MG63 (cell line): ENCODE measurements at regions not wholly inside any gene's neighbourhood (a gene's known extent, or its start where the extent isn't known, plus 50 kb on each side); places are given as distances from the start of the nearest gene placed in this dataset.

Source experiments
- DNase-seq: peaks from one replicate; pipeline ENCODE4 v3.0.0-alpha.2; 2020
- H3K27me3 ChIP-seq: fragments of 250-450 bp; sonication (Bioruptor Pico); 2 replicates; pipeline ENCODE4 v1.5.1; 2020; ENCODE audit warnings: mild to moderate bottlenecking, moderate library complexity
- H3K36me3 ChIP-seq: fragments of 250-450 bp; sonication (Bioruptor Pico); 2 replicates; pipeline ENCODE4 v1.5.1; 2020; ENCODE audit warnings: mild to moderate bottlenecking, moderate library complexity
- H3K4me3 ChIP-seq: fragments of 250-450 bp; sonication (Bioruptor Pico); 2 replicates; pipeline ENCODE4 v1.5.1; 2020; ENCODE audit warnings: mild to moderate bottlenecking, moderate library complexity
- H3K9me3 ChIP-seq: fragments of 250-450 bp; sonication (Bioruptor Pico); 2 replicates; pipeline ENCODE4 v1.5.1; 2020; ENCODE audit warnings: mild to moderate bottlenecking, moderate library complexity

DNA sequence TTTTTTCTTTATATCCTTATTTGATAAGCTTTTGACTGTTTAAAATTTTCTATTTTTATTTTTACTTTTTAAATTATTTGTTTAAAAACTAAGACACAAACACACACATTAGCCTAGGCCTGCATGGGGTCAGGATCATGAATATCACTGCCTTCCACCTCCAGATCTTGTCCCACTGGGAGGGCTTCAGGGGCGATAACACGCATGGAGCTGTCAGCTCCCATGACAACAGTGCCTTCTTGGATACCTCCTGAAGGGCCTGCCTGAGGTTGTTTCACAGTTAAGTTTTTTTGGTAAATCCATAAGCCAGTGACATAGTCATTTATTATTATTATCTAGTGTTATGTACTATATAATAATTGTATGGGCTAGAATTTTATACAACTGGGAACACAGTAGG, 85.4 kb upstream of the FAT1 start:
- H3K4me3 ChIP-seq: no peak overlapping the region
- H3K27me3 ChIP-seq: no peaks in the 10 kb centered on the region
- H3K36me3 ChIP-seq: no peaks in the 10 kb centered on the region
- H3K9me3 ChIP-seq: no peaks in the 10 kb centered on the region
- no peak for DNase-seq

DNA sequence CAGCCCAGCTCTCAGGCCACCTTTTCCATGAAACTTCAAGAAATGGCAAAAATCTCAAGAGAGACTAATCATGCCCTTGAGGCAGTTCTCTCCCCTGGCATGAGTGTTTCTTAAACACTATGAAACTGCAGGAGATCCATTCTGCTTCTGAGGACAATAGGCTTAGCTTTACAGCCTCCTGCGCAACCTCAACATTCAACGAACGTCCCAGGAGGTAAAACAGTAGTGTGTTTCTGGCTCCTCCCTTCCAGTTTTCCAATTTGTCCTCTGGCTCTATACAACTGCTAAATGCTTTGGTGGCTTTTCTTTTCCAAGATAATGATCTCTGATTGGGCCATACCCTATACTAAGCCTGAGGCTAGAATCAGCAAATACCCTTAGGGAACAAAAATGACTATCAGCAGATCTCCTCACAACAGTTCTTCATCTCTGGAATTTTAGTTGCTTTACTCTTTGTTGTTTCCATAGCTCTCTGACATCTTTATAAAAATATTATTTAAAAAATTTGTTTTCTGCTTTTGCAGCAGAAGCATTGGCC, 87.0 kb upstream of the FAT1 start:
- Histone ChIP-seq H3K9me3 (no peaks in the 10 kb centered on the region), H3K36me3 (no peaks in the 10 kb centered on the region), H3K4me3 (no peak overlapping the region), H3K27me3 (no peaks in the 10 kb centered on the region)
- no peak for DNase-seq

DNA sequence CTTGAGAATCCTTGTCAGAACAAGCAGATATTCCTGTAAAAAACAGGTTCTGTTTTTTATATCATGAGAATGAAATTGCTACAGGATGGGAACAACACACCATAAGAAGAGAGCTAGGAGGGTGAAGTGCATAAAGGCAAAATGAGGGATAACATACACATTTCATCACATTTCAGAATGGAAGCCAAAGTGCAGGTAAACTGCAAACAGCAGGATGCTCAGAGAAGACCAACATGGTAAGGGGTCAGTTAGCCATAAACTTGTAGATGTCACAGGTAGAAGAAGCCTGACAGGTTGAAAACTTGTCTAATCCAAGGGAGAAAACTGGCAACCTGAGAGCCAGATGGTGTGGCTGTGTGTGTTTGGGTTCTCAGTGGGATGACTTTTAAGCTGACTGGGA, 88.9 kb upstream of the FAT1 start:
- Histone ChIP-seq H3K4me3 (no peak overlapping the region), H3K27me3 (no peaks in the 10 kb centered on the region), H3K36me3 (no peaks in the 10 kb centered on the region), H3K9me3 (no peaks in the 10 kb centered on the region)
- DNase-seq: no peak

- H3K27me3 ChIP-seq: no peaks in the 10 kb centered on the region
- no peaks in the 10 kb centered on the region for H3K9me3 ChIP-seq
- no peak overlapping the region for H3K4me3 ChIP-seq
- H3K36me3 ChIP-seq: no peaks in the 10 kb centered on the region
- no peak for DNase-seq
Measured at GRCh38 chr4:186813377-186814068, 89.9 kb upstream of the FAT1 start.

DNA sequence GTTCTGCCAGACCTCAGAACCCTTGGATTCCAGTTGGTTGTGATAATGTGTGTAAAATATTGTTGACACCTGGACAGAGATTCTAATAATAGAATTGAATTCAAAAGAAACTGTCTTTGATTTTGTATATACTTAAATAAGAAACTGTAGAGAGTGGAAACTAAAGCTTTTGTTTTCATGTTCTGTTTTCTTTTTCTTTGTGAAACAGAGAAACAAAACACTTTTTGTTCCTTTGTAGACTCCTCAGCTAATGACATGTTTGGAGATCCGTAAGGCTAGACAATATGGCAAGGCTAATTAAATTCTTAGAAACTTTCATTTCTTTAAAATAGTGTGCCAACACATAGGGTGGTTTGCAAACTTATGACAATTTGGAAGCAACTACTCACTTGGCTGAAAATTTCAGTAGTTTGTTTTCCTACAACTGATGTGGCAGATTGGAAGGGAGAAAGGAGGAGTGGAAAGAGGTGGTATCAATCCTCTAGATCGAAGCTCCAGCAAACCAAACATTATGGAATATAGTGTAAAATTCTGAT, 90.9 kb upstream of the FAT1 start:
- H3K27me3 ChIP-seq: no peaks in the 10 kb centered on the region
- DNase-seq: no peak

DNA sequence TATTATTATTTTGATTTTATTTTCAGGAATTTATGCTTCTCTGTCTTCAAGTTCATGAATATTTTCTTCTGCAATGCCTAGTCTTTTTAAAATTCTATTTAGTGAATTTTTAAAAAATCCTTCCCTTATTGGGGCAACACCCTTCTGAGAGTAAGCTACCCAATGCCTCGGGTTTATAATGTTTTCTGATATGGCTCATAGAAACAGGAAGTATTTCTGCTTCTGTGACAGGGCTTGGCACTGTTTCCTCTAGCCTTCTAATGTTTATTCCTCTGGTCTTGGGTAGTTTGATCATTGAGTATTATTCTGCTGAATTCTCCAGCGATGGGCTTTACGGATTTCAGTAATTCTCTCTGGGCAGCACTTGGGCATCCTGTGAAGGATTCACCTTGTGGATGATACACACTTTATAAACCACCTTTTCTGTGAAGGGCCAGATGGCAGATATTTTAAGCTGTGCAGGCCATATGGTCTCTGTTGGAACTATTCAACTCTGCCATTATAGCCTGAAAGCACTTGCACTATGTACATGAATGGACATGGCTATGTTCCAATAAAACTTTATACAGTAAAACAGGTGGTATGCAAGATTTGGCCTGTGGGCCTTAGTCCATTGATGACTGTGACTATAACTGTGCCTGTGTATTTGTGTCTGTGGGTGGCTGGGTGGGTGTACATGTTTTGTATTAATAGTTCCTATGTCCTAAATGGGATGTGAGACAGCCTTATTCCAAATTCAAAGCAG, 95.9 kb upstream of the FAT1 start:
- no peak for DNase-seq
- H3K9me3 ChIP-seq: no peaks in the 10 kb centered on the region
- no peak overlapping the region for H3K4me3 ChIP-seq
- no peaks in the 10 kb centered on the region for H3K27me3 ChIP-seq
- no peaks in the 10 kb centered on the region for H3K36me3 ChIP-seq

More for the DNA sequence above, 90.9 kb upstream of the FAT1 start:
- H3K4me3 ChIP-seq: no peak overlapping the region
- H3K36me3 ChIP-seq: no peaks in the 10 kb centered on the region
- no peaks in the 10 kb centered on the region for H3K9me3 ChIP-seq

GRCh38 chr4:186820391-186820891, 96.8 kb upstream of the FAT1 start:
- no peaks in the 10 kb centered on the region for H3K9me3 ChIP-seq
- H3K27me3 ChIP-seq: no peaks in the 10 kb centered on the region
- DNase-seq: peak; percentile 39
- no peaks in the 10 kb centered on the region for H3K36me3 ChIP-seq
- H3K4me3 ChIP-seq: no peak overlapping the region

- H3K36me3 ChIP-seq: no peaks in the 10 kb centered on the region
- no peak for DNase-seq
- H3K27me3 ChIP-seq: no peaks in the 10 kb centered on the region
- no peaks in the 10 kb centered on the region for H3K9me3 ChIP-seq
- H3K4me3 ChIP-seq: no peak overlapping the region
Measured at GRCh38 chr4:186823989-186824388, 100.3 kb upstream of the FAT1 start.

- H3K27me3 ChIP-seq: no peaks in the 10 kb centered on the region
- no peaks in the 10 kb centered on the region for H3K9me3 ChIP-seq
- no peaks in the 10 kb centered on the region for H3K36me3 ChIP-seq
- H3K4me3 ChIP-seq: no peak overlapping the region
- no peak for DNase-seq
Measured at GRCh38 chr4:186825069-186825468, 101.4 kb upstream of the FAT1 start.

- H3K27me3 ChIP-seq: no peaks in the 10 kb centered on the region
- DNase-seq: no peak
Measured at GRCh38 chr4:186826006-186826405, 102.3 kb upstream of the FAT1 start.

DNA sequence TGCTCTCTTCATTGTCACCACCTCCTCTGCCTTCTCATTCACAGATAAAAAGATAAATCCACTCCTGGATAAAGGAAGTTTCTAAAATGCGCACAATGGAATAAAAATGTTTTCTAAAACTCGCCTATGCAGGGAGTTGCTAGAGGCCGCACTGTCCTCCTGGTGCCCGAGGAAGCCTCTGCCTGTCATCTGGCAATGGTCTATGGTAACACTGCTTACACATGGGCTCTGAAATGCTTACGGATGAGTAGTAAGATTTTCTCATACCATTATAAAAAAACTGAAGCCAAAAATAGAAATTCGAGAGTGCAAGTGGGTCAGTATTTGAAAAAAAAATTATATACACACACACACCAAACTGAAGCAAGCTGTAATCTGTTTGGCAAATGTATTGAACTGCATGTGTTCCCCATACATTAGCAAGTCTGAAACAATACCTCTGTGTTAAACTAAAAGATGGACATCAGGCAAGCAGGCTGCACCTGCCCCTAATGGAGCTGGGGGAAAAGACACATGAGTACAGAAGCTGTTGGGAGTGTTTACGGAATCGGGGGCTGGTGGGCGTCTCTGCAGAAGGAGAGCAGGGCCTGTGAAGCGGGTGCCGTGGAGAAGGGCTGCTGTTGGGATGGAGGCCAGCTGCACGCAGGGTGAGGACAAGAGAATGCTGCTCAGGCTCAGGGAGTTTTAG, 103.3 kb upstream of the FAT1 start:
- H3K9me3 ChIP-seq: no peaks in the 10 kb centered on the region
- no peaks in the 10 kb centered on the region for H3K27me3 ChIP-seq
- DNase-seq: no peak
- H3K4me3 ChIP-seq: no peak overlapping the region
- no peaks in the 10 kb centered on the region for H3K36me3 ChIP-seq

More at GRCh38 chr4:186826006-186826405, 102.3 kb upstream of the FAT1 start:
- H3K4me3 ChIP-seq: no peak overlapping the region
- H3K36me3 ChIP-seq: no peaks in the 10 kb centered on the region
- no peaks in the 10 kb centered on the region for H3K9me3 ChIP-seq

GRCh38 chr4:186827534-186827897, 103.9 kb upstream of the FAT1 start:
- no peaks in the 10 kb centered on the region for H3K36me3 ChIP-seq
- H3K27me3 ChIP-seq: no peaks in the 10 kb centered on the region
- no peak for DNase-seq
- no peaks in the 10 kb centered on the region for H3K9me3 ChIP-seq
- no peak overlapping the region for H3K4me3 ChIP-seq

DNA sequence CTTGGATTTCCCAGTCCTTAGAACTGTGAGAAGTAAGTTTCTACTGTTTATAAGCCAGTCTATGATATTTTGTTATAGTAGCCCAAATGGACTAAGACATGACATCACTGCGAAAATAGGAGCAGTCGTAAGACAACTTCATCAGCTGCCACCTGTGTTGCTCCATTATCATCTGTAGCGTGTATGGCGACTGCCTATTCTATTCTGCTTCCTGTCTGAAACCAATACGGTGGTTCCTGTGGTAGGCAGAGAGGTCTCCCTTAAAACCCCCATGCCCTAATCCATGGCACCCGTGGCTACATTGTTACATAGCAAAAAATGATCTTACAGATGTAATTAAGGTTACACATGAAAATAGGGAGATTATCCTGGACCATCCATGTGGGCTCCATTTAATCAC, 105.4 kb upstream of the FAT1 start:
- Histone ChIP-seq H3K27me3 (no peaks in the 10 kb centered on the region), H3K4me3 (no peak overlapping the region), H3K36me3 (no peaks in the 10 kb centered on the region), H3K9me3 (no peaks in the 10 kb centered on the region)
- no peak for DNase-seq

- no peak for DNase-seq
- H3K4me3 ChIP-seq: no peak overlapping the region
- no peaks in the 10 kb centered on the region for H3K9me3 ChIP-seq
Measured at GRCh38 chr4:186829740-186830449, 106.2 kb upstream of the FAT1 start.

DNA sequence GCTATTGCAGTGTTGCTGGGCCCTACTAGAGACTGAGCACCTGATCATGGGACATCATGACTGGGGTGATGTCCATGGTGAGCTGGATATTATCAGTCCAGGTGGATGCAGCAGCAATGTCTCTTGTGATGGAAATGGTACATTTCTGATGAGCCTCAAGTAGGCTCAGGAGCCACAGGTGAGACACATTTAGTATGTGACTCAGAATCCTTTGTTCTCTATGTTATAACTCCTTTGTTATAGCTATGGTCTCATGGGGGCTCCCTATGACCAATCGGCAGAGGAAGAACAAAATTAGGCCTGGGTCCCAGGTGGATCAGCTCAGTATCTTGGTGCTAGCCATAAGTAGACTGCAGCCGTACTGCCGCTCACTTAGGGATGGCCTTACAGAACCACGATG, 107.9 kb upstream of the FAT1 start:
- no peaks in the 10 kb centered on the region for H3K27me3 ChIP-seq
- no peak overlapping the region for H3K4me3 ChIP-seq
- no peaks in the 10 kb centered on the region for H3K9me3 ChIP-seq
- no peaks in the 10 kb centered on the region for H3K36me3 ChIP-seq
- DNase-seq: no peak

More at GRCh38 chr4:186829740-186830449, 106.2 kb upstream of the FAT1 start:
- Histone ChIP-seq H3K27me3 (no peaks in the 10 kb centered on the region), H3K36me3 (no peaks in the 10 kb centered on the region)

- H3K9me3 ChIP-seq: no peaks in the 10 kb centered on the region
- no peaks in the 10 kb centered on the region for H3K36me3 ChIP-seq
- H3K4me3 ChIP-seq: no peak overlapping the region
- H3K27me3 ChIP-seq: no peaks in the 10 kb centered on the region
- no peak for DNase-seq
Measured at GRCh38 chr4:186832906-186833305, 109.2 kb upstream of the FAT1 start.
